PC-9 (cell line): ENCODE measurements at regions not wholly inside any gene's neighbourhood (a gene's known extent, or its start where the extent isn't known, plus 50 kb on each side); places are given as distances from the start of the nearest gene placed in this dataset.

Source experiments
- EZH2 ChIP-seq: fragments of 200-600 bp; sonication (generic); IDR thresholded peaks from 2 replicates; pipeline ENCODE4 v1.8.0; 2017; ENCODE audit warnings: antibody characterized with exemption, low read depth
- TF ChIP-seq, protein P1 (sequence below): fragments of 200-600 bp; sonication (generic); conservative IDR thresholded peaks from 2 replicates; pipeline ENCODE4 v1.6.1; 2017; ENCODE audit warnings: mixed run types, antibody characterized with exemption, mild to moderate bottlenecking, moderate library complexity

DNA sequence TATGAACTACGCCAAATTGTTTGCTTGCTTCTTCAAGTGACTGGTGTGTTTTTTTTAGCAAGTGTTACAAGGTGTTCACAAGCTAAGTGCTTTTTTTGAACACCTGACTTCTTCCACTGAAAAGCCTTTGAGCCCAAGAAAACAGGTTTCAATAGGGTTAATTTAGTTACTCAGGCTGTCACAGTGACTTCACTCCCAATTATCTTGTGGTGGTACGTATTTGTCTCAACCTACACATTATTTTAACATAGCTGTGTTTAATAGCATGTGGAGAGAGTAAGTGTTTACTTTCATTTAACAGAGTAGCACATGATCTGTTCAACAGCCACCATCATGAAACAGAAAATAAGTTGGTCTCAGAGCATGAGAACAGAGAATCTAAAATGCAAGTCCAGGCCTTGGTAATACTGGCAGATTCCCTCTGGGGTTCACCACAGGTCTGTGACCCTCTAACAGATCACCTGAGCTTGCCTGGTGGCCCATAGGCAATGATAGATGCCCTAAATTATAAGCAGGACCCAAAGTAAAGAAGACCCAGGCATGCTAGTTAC, 267.7 kb upstream of the SMARCA2 start:
- no peak for TF ChIP-seq EZH2
- TF ChIP-seq, protein P1, sequence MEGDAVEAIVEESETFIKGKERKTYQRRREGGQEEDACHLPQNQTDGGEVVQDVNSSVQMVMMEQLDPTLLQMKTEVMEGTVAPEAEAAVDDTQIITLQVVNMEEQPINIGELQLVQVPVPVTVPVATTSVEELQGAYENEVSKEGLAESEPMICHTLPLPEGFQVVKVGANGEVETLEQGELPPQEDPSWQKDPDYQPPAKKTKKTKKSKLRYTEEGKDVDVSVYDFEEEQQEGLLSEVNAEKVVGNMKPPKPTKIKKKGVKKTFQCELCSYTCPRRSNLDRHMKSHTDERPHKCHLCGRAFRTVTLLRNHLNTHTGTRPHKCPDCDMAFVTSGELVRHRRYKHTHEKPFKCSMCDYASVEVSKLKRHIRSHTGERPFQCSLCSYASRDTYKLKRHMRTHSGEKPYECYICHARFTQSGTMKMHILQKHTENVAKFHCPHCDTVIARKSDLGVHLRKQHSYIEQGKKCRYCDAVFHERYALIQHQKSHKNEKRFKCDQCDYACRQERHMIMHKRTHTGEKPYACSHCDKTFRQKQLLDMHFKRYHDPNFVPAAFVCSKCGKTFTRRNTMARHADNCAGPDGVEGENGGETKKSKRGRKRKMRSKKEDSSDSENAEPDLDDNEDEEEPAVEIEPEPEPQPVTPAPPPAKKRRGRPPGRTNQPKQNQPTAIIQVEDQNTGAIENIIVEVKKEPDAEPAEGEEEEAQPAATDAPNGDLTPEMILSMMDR: no peak
